Ishikawa (cell line): ENCODE measurements at regions not wholly inside any gene's neighbourhood (a gene's known extent, or its start where the extent isn't known, plus 50 kb on each side); places are given as distances from the start of the nearest gene placed in this dataset.

ENCODE experiments used
- CEBPB ChIP-seq: IDR thresholded peaks from 2 replicates; pipeline ENCODE4 v1.6.1; 2012
- CREB1 ChIP-seq: IDR thresholded peaks from 2 replicates; pipeline ENCODE4 v1.6.1; 2012; ENCODE audit warnings: low read depth
- EGR1 ChIP-seq: IDR thresholded peaks from 2 replicates; pipeline ENCODE4 v1.6.1; 2012
- EP300 ChIP-seq: IDR thresholded peaks from 2 replicates; pipeline ENCODE4 v1.6.1; 2012; ENCODE audit warnings: borderline replicate concordance
- FOXM1 ChIP-seq: IDR thresholded peaks from 2 replicates; pipeline ENCODE4 v1.6.1; 2012; ENCODE audit warnings: low read depth, borderline replicate concordance
- MAX ChIP-seq: IDR thresholded peaks from 2 replicates; pipeline ENCODE4 v1.6.1; 2012
- NFIC ChIP-seq: IDR thresholded peaks from 2 replicates; pipeline ENCODE4 v1.6.1; 2012
- RAD21 ChIP-seq: IDR thresholded peaks from 2 replicates; pipeline ENCODE4 v1.6.1; 2012; ENCODE audit warnings: low read depth
- REST ChIP-seq: IDR thresholded peaks from 2 replicates; pipeline ENCODE4 v1.6.1; 2012; ENCODE audit warnings: low read depth, mild to moderate bottlenecking
- TAF1 ChIP-seq: IDR thresholded peaks from 2 replicates; pipeline ENCODE4 v1.6.1; 2012; ENCODE audit warnings: low read depth, mild to moderate bottlenecking
- TCF12 ChIP-seq: IDR thresholded peaks from 2 replicates; pipeline ENCODE4 v1.6.1; 2012; ENCODE audit warnings: low read depth
- TEAD4 ChIP-seq: IDR thresholded peaks from 2 replicates; pipeline ENCODE4 v1.6.1; 2012
- USF1 ChIP-seq: IDR thresholded peaks from 2 replicates; pipeline ENCODE4 v1.6.1; 2012
- YY1 ChIP-seq: IDR thresholded peaks from 2 replicates; pipeline ENCODE4 v1.6.1; 2012; ENCODE audit warnings: low read depth
- ZBTB7A ChIP-seq: IDR thresholded peaks from 2 replicates; pipeline ENCODE4 v1.6.1; 2012; ENCODE audit warnings: low read depth

DNA sequence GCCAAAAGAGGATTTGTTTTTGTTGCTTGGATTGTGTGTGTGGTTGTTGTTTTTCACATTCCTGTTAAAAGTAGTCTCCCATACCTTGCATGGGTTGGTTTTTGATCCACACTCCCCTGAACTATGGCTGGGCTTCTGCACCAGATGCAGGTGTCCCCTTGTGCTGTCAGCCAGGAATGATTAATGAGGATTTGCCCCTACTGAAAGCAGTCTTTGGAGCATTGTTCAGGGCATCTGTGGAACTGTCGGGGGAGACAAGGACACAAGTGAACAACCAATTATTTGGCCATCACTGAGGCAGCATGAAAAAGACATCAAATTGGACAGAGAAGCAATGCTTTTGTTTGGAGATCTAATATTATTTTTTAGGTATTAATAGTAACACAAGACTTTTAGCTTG lies 373.2 kb upstream of the MMS22L start:
- TF ChIP-seq ZBTB7A (no peak), USF1 (no peak), REST (no peak), EP300 (no peak), TEAD4 (no peak), CEBPB (no peak), FOXM1 (no peak), EGR1 (no peak), MAX (no peak), RAD21 (no peak), TCF12 (no peak), CREB1 (no peak), YY1 (no peak)

GRCh38 chr6:97656706-97657350 lies 373.8 kb upstream of the MMS22L start:
- TF ChIP-seq YY1 (no peak), TAF1 (no peak), FOXM1 (no peak), TEAD4 (no peak), CEBPB (no peak), RAD21 (no peak), NFIC (no peak), CREB1 (no peak), TCF12 (no peak), EP300 (no peak)

DNA sequence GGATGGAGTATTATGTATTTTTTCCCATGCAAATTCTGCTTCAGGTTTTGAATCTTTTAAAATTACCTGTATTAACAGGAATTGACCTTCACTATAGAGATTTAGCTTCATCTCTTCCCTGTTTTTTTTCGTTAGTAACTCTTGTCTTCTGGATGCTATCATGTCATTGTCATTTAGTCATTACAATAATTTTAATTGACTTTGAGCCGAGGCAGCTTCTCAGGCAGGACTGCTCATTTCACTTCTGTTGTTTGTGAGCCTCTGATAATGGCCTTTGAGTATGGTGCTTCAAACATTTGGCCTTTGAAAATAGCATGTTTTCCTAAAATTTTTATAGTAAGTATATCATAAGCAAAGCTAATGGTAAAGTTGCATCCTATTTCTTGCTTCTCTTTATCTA lies 375.1 kb upstream of the MMS22L start:
- TF ChIP-seq MAX (no peak), EP300 (no peak), ZBTB7A (no peak), USF1 (no peak), CEBPB (no peak), RAD21 (no peak), TCF12 (no peak), FOXM1 (no peak), EGR1 (no peak), NFIC (no peak), CREB1 (no peak)

DNA sequence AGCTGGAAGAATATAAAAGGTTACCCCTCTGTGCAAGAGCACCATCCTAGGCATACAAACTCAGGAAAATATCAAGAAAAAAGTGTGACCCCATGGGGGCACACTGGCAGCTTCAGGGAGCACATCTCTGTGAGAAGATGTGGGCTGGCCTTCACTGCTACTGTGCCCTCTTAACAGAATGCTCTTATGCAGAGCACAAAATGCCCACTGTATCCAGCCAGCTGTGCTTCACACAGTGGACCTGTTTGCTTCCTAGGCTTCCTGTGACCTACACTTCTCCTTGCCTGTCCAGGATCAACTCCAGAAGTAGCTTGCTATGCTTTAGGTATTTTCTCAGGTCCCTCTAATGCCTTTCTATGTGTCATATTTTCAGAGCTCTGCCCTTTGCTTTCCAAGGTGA lies 380.2 kb upstream of the MMS22L start:
- no peak for TF ChIP-seq USF1
- TF ChIP-seq EP300, result no peak
- TF ChIP-seq CREB1, result no peak
- TF ChIP-seq EGR1, result no peak
- no peak for TF ChIP-seq YY1
- no peak for TF ChIP-seq TAF1

DNA sequence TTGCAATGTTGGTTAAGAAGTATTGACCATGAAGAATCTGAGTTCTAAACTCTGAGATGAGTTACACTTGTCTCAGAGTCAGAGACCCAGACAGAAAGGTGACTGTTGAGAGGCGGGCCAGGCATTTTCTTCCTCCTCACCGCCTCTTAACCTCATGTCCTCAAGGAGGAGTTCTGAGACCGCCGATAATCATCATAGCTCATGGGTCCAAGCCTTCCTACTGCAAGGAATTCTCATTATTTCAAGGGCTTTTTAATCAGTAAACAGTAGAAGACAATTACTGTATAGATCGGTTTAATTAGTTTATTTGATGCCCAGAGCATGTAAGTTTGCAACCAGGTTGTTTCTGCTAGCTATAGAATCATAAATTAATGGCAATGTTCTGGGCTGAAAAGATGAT lies 382.4 kb upstream of the MMS22L start:
- TF ChIP-seq USF1 (no peak), MAX (no peak), EGR1 (no peak), ZBTB7A (no peak), YY1 (no peak), EP300 (no peak), NFIC (no peak), TEAD4 (no peak), TCF12 (no peak), CEBPB (no peak), TAF1 (no peak), FOXM1 (no peak), REST (no peak), CREB1 (no peak)
